ENCODE measurements at regions not wholly inside any gene's neighbourhood (a gene's known extent, or its start where the extent isn't known, plus 50 kb on each side); places are given as distances from the start of the nearest gene placed in this dataset.

GRCh38 chr12:93214523-93215289 lies 163.0 kb upstream of the NUDT4 start:
- Mint-ChIP-seq H3K36me3 (ENCODE audit: low read depth) (peaks cover 5% of the 10 kb centered on the region), H3K4me1 (peaks cover 3% of the 10 kb centered on the region), H3K4me3 (no peak overlapping the region), H3K9me3 (peaks cover 30% of the 10 kb centered on the region), H3K27ac (ENCODE audit: unreplicated experiment) (no peak overlapping the region), H3K27me3 (ENCODE audit: low read depth) (no peaks in the 10 kb centered on the region)
- TF ChIP-seq, protein P1, sequence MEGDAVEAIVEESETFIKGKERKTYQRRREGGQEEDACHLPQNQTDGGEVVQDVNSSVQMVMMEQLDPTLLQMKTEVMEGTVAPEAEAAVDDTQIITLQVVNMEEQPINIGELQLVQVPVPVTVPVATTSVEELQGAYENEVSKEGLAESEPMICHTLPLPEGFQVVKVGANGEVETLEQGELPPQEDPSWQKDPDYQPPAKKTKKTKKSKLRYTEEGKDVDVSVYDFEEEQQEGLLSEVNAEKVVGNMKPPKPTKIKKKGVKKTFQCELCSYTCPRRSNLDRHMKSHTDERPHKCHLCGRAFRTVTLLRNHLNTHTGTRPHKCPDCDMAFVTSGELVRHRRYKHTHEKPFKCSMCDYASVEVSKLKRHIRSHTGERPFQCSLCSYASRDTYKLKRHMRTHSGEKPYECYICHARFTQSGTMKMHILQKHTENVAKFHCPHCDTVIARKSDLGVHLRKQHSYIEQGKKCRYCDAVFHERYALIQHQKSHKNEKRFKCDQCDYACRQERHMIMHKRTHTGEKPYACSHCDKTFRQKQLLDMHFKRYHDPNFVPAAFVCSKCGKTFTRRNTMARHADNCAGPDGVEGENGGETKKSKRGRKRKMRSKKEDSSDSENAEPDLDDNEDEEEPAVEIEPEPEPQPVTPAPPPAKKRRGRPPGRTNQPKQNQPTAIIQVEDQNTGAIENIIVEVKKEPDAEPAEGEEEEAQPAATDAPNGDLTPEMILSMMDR (conservative IDR thresholded peaks at IDR 0.05): no peak
- DNase-seq (ENCODE audit: low read depth, low spot score): no peak

- Mint-ChIP-seq H3K9me3 (peaks cover 27% of the 10 kb centered on the region), H3K4me1 (peaks cover 3% of the 10 kb centered on the region), H3K36me3 (ENCODE audit: low read depth) (peaks cover 5% of the 10 kb centered on the region), H3K27me3 (ENCODE audit: low read depth) (no peaks in the 10 kb centered on the region), H3K27ac (ENCODE audit: unreplicated experiment) (no peak overlapping the region), H3K4me3 (no peak overlapping the region)
- TF ChIP-seq, protein P1 (conservative IDR thresholded peaks at IDR 0.05): no peak
- DNase-seq (ENCODE audit: low read depth, low spot score): no peak
Observed at GRCh38 chr12:93215290-93215678, 162.4 kb upstream of the NUDT4 start.

GRCh38 chr12:93219947-93220346 lies 157.8 kb upstream of the NUDT4 start:
- no peak overlapping the region for H3K27ac Mint-ChIP-seq (ENCODE audit: unreplicated experiment)
- TF ChIP-seq, protein P1 (conservative IDR thresholded peaks at IDR 0.05): no peak

GRCh38 chr12:93221841-93222240 lies 155.9 kb upstream of the NUDT4 start:
- H3K4me3 Mint-ChIP-seq: no peak overlapping the region
- no peaks in the 10 kb centered on the region for H3K27me3 Mint-ChIP-seq (ENCODE audit: low read depth)
- peaks cover 14% of the 10 kb centered on the region for H3K4me1 Mint-ChIP-seq
- peaks cover 10% of the 10 kb centered on the region for H3K9me3 Mint-ChIP-seq
- TF ChIP-seq, protein P1 (conservative IDR thresholded peaks at IDR 0.05): no peak
- no peak for DNase-seq (ENCODE audit: low read depth, low spot score)
- no peak overlapping the region for H3K27ac Mint-ChIP-seq (ENCODE audit: unreplicated experiment)
- no peaks in the 10 kb centered on the region for H3K36me3 Mint-ChIP-seq (ENCODE audit: low read depth)

More at GRCh38 chr12:93219947-93220346, 157.8 kb upstream of the NUDT4 start:
- Mint-ChIP-seq H3K4me1 (peaks cover 17% of the 10 kb centered on the region), H3K36me3 (ENCODE audit: low read depth) (no peaks in the 10 kb centered on the region), H3K9me3 (peaks cover 8% of the 10 kb centered on the region), H3K27me3 (ENCODE audit: low read depth) (no peaks in the 10 kb centered on the region), H3K4me3 (no peak overlapping the region)
- DNase-seq (ENCODE audit: low read depth, low spot score): no peak

DNA sequence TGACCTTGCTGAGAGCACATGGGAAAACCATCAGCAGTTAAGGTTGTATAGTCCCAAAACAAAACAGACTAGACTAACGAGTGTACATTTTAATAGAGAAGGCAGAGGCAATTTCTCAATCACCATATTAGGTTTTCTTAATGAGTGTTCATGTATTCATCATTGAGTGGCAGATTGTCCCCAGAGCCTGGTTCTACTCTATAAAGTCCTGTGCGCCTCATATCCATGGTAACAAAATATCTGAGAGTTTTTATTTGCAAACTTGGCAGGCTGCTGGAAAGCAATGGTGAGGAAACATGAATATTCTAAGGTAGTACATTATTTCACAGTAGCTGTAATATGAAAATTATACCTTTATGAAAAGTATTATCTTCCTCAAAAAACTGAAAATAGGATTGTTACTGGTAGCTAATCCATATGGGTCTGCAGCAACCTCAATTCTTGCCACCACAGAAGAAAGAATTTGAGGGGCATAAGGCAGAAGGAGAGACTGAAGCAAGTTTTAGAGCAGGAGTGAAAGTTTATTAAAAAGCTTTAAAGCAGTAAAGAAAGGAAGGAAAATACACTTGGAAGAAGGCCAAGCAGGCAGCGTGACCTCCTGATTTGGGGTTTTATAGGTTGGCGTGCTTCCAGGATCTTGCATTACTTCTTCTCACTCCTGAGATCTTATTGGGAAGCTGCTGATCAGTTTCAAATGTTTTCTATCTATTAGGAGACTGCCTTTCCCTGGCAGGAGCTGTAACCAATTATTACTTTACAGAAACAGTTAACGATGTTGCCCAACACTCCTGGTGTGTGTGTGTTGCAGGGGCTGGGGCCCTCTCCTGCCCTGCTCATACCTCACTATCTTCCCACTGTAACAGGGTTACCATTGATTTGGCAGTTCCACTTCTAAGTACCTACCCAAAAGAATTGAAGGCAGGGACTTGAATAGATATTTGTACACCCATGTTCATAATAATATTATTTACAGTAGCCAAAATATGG lies 154.0 kb upstream of the NUDT4 start:
- H3K4me3 Mint-ChIP-seq: no peak overlapping the region
- H3K27ac Mint-ChIP-seq (ENCODE audit: unreplicated experiment): no peak overlapping the region
- H3K9me3 Mint-ChIP-seq: peaks cover 12% of the 10 kb centered on the region
- DNase-seq (ENCODE audit: low read depth, low spot score): no peak
- TF ChIP-seq, protein P1 (conservative IDR thresholded peaks at IDR 0.05): no peak
- no peaks in the 10 kb centered on the region for H3K36me3 Mint-ChIP-seq (ENCODE audit: low read depth)
- H3K27me3 Mint-ChIP-seq (ENCODE audit: low read depth): no peaks in the 10 kb centered on the region
- H3K4me1 Mint-ChIP-seq: peaks cover 14% of the 10 kb centered on the region
